IMR-90 (cell line): ENCODE measurements at regions not wholly inside any gene's neighbourhood (a gene's known extent, or its start where the extent isn't known, plus 50 kb on each side); places are given as distances from the start of the nearest gene placed in this dataset.

Experiments used
- ATAC-seq: fragments of 200-7000 bp; cut with Tn5 transposase; 2 replicates; pipeline ENCODE4 v1.9.1; 2020; ENCODE audit warnings: low read depth, mild to moderate bottlenecking, moderate library complexity
- BruUV-seq: library from RNA; stranded (reverse); fragments of 400-500 nt; replicated peaks from 2 replicates; lab custom pipeline; 2021; lab: Mats Ljungman, UMichigan
- CTCF ChIA-PET: fragments of 300-600 bp; formaldehyde crosslinking; extraction: SDS; loops from one replicate; lab custom pipeline; 2021; ENCODE audit warnings: antibody characterized with exemption; lab: Yijun Ruan, JAX
- POLR2A ChIA-PET: fragments of 300-600 bp; sonication (Branson Sonifier 250); formaldehyde crosslinking; loops from one replicate; lab custom pipeline; 2022; ENCODE audit warnings: antibody characterized with exemption; ENCODE audit not compliant: unreplicated experiment; lab: Charles Lee
- DNase-seq: peaks from one replicate; pipeline ENCODE4 v3.0.0; 2013
- H2AFZ ChIP-seq: replicated peaks from 2 replicates; pipeline ENCODE3; 2013; ENCODE audit warnings: low read length, mild to moderate bottlenecking; ENCODE audit not compliant: poor library complexity
- H2AK5ac ChIP-seq: 2 replicates; pipeline ENCODE4 v1.6.1; 2013; ENCODE audit warnings: low read depth, low read length, inconsistent platforms
- H2AK9ac ChIP-seq: replicated peaks from 2 replicates; pipeline ENCODE3; 2013; ENCODE audit warnings: mild to moderate bottlenecking, low read depth, low read length, moderate library complexity; ENCODE audit not compliant: poor library complexity
- H2BK120ac ChIP-seq: 2 replicates; pipeline ENCODE4 v1.6.1; 2013; ENCODE audit warnings: low read depth, low read length, inconsistent platforms
- H2BK15ac ChIP-seq: 3 replicates; pipeline ENCODE4 v1.6.1; 2013; ENCODE audit warnings: low read depth, low read length, inconsistent platforms
- H2BK20ac ChIP-seq: 2 replicates; pipeline ENCODE4 v1.6.1; 2013; ENCODE audit warnings: low read depth, mild to moderate bottlenecking, inconsistent platforms, low read length, moderate library complexity
- H2BK5ac ChIP-seq: 2 replicates; pipeline ENCODE4 v1.6.1; 2013; ENCODE audit warnings: mild to moderate bottlenecking, low read depth, low read length, inconsistent platforms; ENCODE audit not compliant: poor library complexity, severe bottlenecking
- H3K14ac ChIP-seq: replicated peaks from 2 replicates; pipeline ENCODE4 v1.6.1; 2013; ENCODE audit warnings: low read depth, low read length, inconsistent platforms
- H3K18ac ChIP-seq: 2 replicates; pipeline ENCODE4 v1.6.1; 2013; ENCODE audit warnings: low read depth, low read length, control low read depth
- H3K23ac ChIP-seq: 2 replicates; pipeline ENCODE4 v1.6.1; 2013; ENCODE audit warnings: low read depth, low read length, inconsistent platforms
- H3K27ac ChIP-seq: 2 replicates; pipeline ENCODE4 v1.5.1; 2013; ENCODE audit warnings: mild to moderate bottlenecking, control low read depth, low read length; ENCODE audit not compliant: insufficient read depth
- H3K27me3 ChIP-seq: 2 replicates; pipeline ENCODE4 v1.6.1; 2013; ENCODE audit warnings: low read length; ENCODE audit not compliant: control insufficient read depth, insufficient read depth
- H3K36me3 ChIP-seq: 2 replicates; pipeline ENCODE4 v1.6.1; 2013; ENCODE audit warnings: low read length, mixed read lengths; ENCODE audit not compliant: control insufficient read depth, insufficient read depth
- H3K4ac ChIP-seq: 2 replicates; pipeline ENCODE4 v1.6.1; 2013; ENCODE audit warnings: low read depth, low read length, inconsistent platforms
- H3K4me1 ChIP-seq: 2 replicates; pipeline ENCODE4 v1.6.1; 2013; ENCODE audit warnings: low read length, mixed read lengths; ENCODE audit not compliant: control insufficient read depth, insufficient read depth
- H3K4me2 ChIP-seq: 2 replicates; pipeline ENCODE4 v1.6.1; 2013; ENCODE audit warnings: low read depth, mild to moderate bottlenecking, control low read depth, low read length, moderate library complexity
- H3K4me3 ChIP-seq: 2 replicates; pipeline ENCODE4 v1.5.1; 2013; ENCODE audit warnings: low read depth, mild to moderate bottlenecking, control low read depth, low read length, moderate library complexity; ENCODE audit not compliant: insufficient read depth
- H3K56ac ChIP-seq: 2 replicates; pipeline ENCODE4 v1.6.1; 2013; ENCODE audit warnings: low read length, inconsistent platforms; ENCODE audit not compliant: insufficient read depth; ENCODE audit errors: extremely low read depth
- H3K79me1 ChIP-seq, 2 experiments: 2 replicates each; pipeline ENCODE4 v1.6.1; 2013; ENCODE audit warnings: low read length in 2 of 2, inconsistent platforms in 1 of 2, low read depth in 1 of 2
- H3K9ac ChIP-seq: 2 replicates; pipeline ENCODE4 v1.6.1; 2013; ENCODE audit warnings: low read depth, low read length, control low read depth
- H3K9me1 ChIP-seq: 2 replicates; pipeline ENCODE4 v1.6.1; 2013; ENCODE audit warnings: low read length, inconsistent platforms; ENCODE audit not compliant: insufficient read depth
- H3K9me3 ChIP-seq: 2 replicates; pipeline ENCODE4 v1.6.1; 2013; ENCODE audit warnings: low read length; ENCODE audit not compliant: control insufficient read depth, insufficient read depth
- H4K20me1 ChIP-seq: 2 replicates; pipeline ENCODE4 v1.6.1; 2013; ENCODE audit warnings: low read length, inconsistent platforms; ENCODE audit not compliant: insufficient read depth
- H4K5ac ChIP-seq: 2 replicates; pipeline ENCODE4 v1.6.1; 2013; ENCODE audit warnings: mild to moderate bottlenecking, low read depth, low read length, control low read depth
- H4K8ac ChIP-seq, 2 experiments: 2 replicates each; pipeline ENCODE4 v1.6.1; 2013; ENCODE audit warnings: low read depth in 2 of 2, low read length in 2 of 2, control low read depth in 1 of 2, inconsistent platforms in 1 of 2
- H4K91ac ChIP-seq: 2 replicates; pipeline ENCODE4 v1.6.1; 2013; ENCODE audit warnings: low read depth, low read length, inconsistent platforms; ENCODE audit not compliant: insufficient read depth
- BHLHE40 ChIP-seq: fragments of 150-350 bp; IDR thresholded peaks from 2 replicates; pipeline ENCODE4 v1.6.1; 2016; ENCODE audit warnings: mild to moderate bottlenecking, low read depth, low read length
- CEBPB ChIP-seq: IDR thresholded peaks from 2 replicates; pipeline ENCODE4 v1.6.1; 2012; ENCODE audit warnings: low read depth, low read length, improper control_type of control experiment
- CTCF ChIP-seq: conservative IDR thresholded peaks from 2 replicates; pipeline ENCODE4 v1.5.1; 2012; ENCODE audit warnings: mild to moderate bottlenecking, low read depth, low read length, improper control_type of control experiment
- NFE2L2 ChIP-seq: fragments of 150-350 bp; IDR thresholded peaks from 2 replicates; pipeline ENCODE4 v1.6.1; 2016; ENCODE audit warnings: low read depth, mild to moderate bottlenecking, low read length
- POLR2A ChIP-seq: IDR thresholded peaks from 2 replicates; pipeline ENCODE4 v1.6.1; 2012; ENCODE audit warnings: mild to moderate bottlenecking, low read depth, low read length
- RAD21 ChIP-seq: IDR thresholded peaks from 2 replicates; pipeline ENCODE4 v1.6.1; 2012; ENCODE audit warnings: low read length, improper control_type of control experiment
- RFX5 ChIP-seq: IDR thresholded peaks from 2 replicates; pipeline ENCODE4 v1.8.0; 2012; ENCODE audit warnings: low read depth, mild to moderate bottlenecking, low read length, moderate library complexity
- USF2 ChIP-seq: fragments of 150-350 bp; IDR thresholded peaks from 2 replicates; pipeline ENCODE4 v1.6.1; 2017; ENCODE audit warnings: mild to moderate bottlenecking, antibody characterized with exemption, low read length, low read depth
- WGBS, 2 experiments: methylation state at CpG; one replicate each; pipeline versions ENCODE4 v1.1.5 to v1.1.7; 2013; ENCODE audit warnings: missing lambda C conversion rate in 2 of 2; ENCODE audit not compliant: insufficient read length in 1 of 2; ENCODE audit errors: extremely low coverage in 2 of 2; 5-methylcytosine and 5-hydroxymethylcytosine counted together
- dilution Hi-C: fragments of 300-500 bp; cut with HindIII; formaldehyde crosslinking; loops from one replicate; pipeline ENCODE4 v1.14.3; 2018; ENCODE audit warnings: low sequenced_read_pairs; ENCODE audit not compliant: unreplicated experiment
- in situ Hi-C: fragments of 300-500 bp; cut with MboI; formaldehyde crosslinking; loops from 3 replicates; pipeline ENCODE4 v1.14.3; 2019; ENCODE audit warnings: low sequenced_read_pairs, inconsistent platforms, mixed read lengths
- intact Hi-C: fragments of 100-400 bp; cut with micrococcal nuclease; formaldehyde crosslinking; loops from 2 replicates; pipeline ENCODE4 v1.10.0; 2022

DNA sequence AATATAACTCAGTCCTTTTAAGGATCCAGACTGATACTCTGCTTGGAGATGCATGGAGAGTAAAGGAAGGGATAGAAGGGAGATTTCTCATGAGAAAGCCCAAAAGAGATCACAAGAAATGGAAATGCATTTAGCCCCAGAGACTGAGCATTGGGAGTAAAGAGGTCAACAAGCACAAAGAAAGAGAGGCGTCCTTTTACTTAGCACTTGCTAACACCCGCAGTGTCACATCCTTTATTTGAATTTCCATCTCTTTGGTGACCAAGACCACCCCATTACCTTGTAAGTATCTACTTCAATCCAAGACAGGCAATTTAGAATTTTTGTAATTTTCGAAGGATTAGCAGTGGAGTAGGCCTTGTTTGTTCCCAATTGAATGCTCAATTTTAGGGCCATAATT, 111.8 kb upstream of the DCC start:
- intact Hi-C loops: no loop called here

More for the DNA sequence above, 111.8 kb upstream of the DCC start:
- H2AFZ ChIP-seq: no peak overlapping the region
- H3K23ac ChIP-seq: no peak overlapping the region
- no TSS peak for BruUV-seq
- H4K91ac ChIP-seq: no peak overlapping the region
- H3K36me3 ChIP-seq: no peaks in the 10 kb centered on the region
- H2AK9ac ChIP-seq: no peak overlapping the region
- H3K27ac ChIP-seq: no peak overlapping the region
- no peak overlapping the region for H4K5ac ChIP-seq
- WGBS, 2 experiments: 60% methylated on average over 1 of the region's 3 CpGs; no CpG with 5 or more reads in 1 of the 2 experiments
- H4K20me1 ChIP-seq: no peaks in the 10 kb centered on the region
- DNase-seq (no peak), ATAC-seq (no peak)
- POLR2A ChIA-PET: no interaction called here
- H2AK5ac ChIP-seq: no peak overlapping the region
- in situ Hi-C loops (no loop called here), dilution Hi-C loops (no loop called here)
- no peaks in the 10 kb centered on the region for H3K4me1 ChIP-seq
- no peaks in the 10 kb centered on the region for H3K27me3 ChIP-seq
- TF ChIP-seq NFE2L2 (no peak), BHLHE40 (no peak), POLR2A (no peak), CTCF (no peak), CEBPB (no peak), RFX5 (no peak), RAD21 (no peak), USF2 (no peak)
- H3K79me1 ChIP-seq: no peaks in the 10 kb centered on the region
- no peak overlapping the region for H3K4me2 ChIP-seq
- CTCF ChIA-PET: no interaction called here
- no peak overlapping the region for H3K9ac ChIP-seq
- peaks cover 4% of the 10 kb centered on the region; the same call in 1 of the 2 replicates for H3K9me3 ChIP-seq
- H3K56ac ChIP-seq: no peak overlapping the region
- no peak overlapping the region for H4K8ac ChIP-seq
- no peak overlapping the region for H3K4ac ChIP-seq
- H2BK20ac ChIP-seq: no peak overlapping the region
- no peak overlapping the region for H2BK120ac ChIP-seq
- H3K4me3 ChIP-seq: no peak overlapping the region
- no peaks in the 10 kb centered on the region for H3K9me1 ChIP-seq
- H3K18ac ChIP-seq: no peak overlapping the region
- no peak overlapping the region for H2BK15ac ChIP-seq
- H2BK5ac ChIP-seq: no peak overlapping the region
- H3K14ac ChIP-seq: no peak overlapping the region
